Erythroblast (primary cell): ENCODE measurements at regions not wholly inside any gene's neighbourhood (a gene's known extent, or its start where the extent isn't known, plus 50 kb on each side); places are given as distances from the start of the nearest gene placed in this dataset.
A peak's percentile ranks its signal among the peaks of the same experiment; 100 is the strongest.

Experiments used
- DNase-seq, 2 experiments: peaks; one replicate each; lab custom pipeline; 2025; lab: John Stamatoyannopoulos, UW
- GATA1 ChIP-seq: IDR thresholded peaks from 2 replicates; pipeline ENCODE4 v1.6.1; 2011; ENCODE audit warnings: low read depth, mild to moderate bottlenecking, control low read depth, low read length, moderate library complexity
- POLR2A ChIP-seq: IDR thresholded peaks from 2 replicates; pipeline ENCODE4 v1.6.1; 2011; ENCODE audit warnings: mild to moderate bottlenecking, low read length

- TF ChIP-seq POLR2A, result no peak
- DNase-seq, result no peak
Observed at GRCh38 chr9:13971966-13972655, 341.8 kb downstream of the NFIB start.

GRCh38 chr9:13971415-13971814, 342.5 kb downstream of the NFIB start:
- TF ChIP-seq POLR2A, result no peak
- no peak for TF ChIP-seq GATA1
- DNase-seq, result no peak

GRCh38 chr9:13970426-13970825, 343.5 kb downstream of the NFIB start:
- no peak for TF ChIP-seq GATA1
- DNase-seq, result no peak

- peak in 1 of 2 experiments; percentile 4 for DNase-seq
- TF ChIP-seq POLR2A, result no peak
- TF ChIP-seq GATA1, result no peak
Observed at GRCh38 chr9:13970018-13970417, 343.9 kb downstream of the NFIB start.

- DNase-seq, result no peak
- TF ChIP-seq POLR2A, result no peak
Observed at GRCh38 chr9:13967438-13967837, 346.5 kb downstream of the NFIB start.

- DNase-seq, result no peak
Observed at GRCh38 chr9:13967011-13967410, 346.9 kb downstream of the NFIB start.

GRCh38 chr9:13963005-13963653, 350.8 kb downstream of the NFIB start:
- no peak for DNase-seq
- TF ChIP-seq GATA1 (no peak), POLR2A (no peak)

More at GRCh38 chr9:13967011-13967410, 346.9 kb downstream of the NFIB start:
- TF ChIP-seq POLR2A (no peak), GATA1 (no peak)

GRCh38 chr9:13962006-13962405, 351.9 kb downstream of the NFIB start:
- TF ChIP-seq GATA1 (no peak), POLR2A (no peak)
- DNase-seq, result no peak

- TF ChIP-seq GATA1 (no peak), POLR2A (no peak)
- no peak for DNase-seq
Observed at GRCh38 chr9:13960011-13960765, 353.8 kb downstream of the NFIB start.

- TF ChIP-seq POLR2A, result no peak
- TF ChIP-seq GATA1, result no peak
- no peak for DNase-seq
Observed at GRCh38 chr9:13958672-13959071, 355.3 kb downstream of the NFIB start.

GRCh38 chr9:13957089-13957488, 356.9 kb downstream of the NFIB start:
- TF ChIP-seq POLR2A, result no peak
- no peak for TF ChIP-seq GATA1
- no peak for DNase-seq

GRCh38 chr9:13956107-13956506, 357.8 kb downstream of the NFIB start:
- no peak for TF ChIP-seq GATA1
- no peak for DNase-seq

GRCh38 chr9:13952906-13953305, 361.0 kb downstream of the NFIB start:
- no peak for DNase-seq
- no peak for TF ChIP-seq GATA1
- no peak for TF ChIP-seq POLR2A

GRCh38 chr9:13948037-13948436, 365.9 kb downstream of the NFIB start:
- TF ChIP-seq POLR2A (no peak), GATA1 (no peak)
- DNase-seq, result no peak

- TF ChIP-seq GATA1, result no peak
- TF ChIP-seq POLR2A, result no peak
- no peak for DNase-seq
Observed at GRCh38 chr9:13943176-13943575, 370.8 kb downstream of the NFIB start.
